Frontal cortex (tissue), 3 donors: ENCODE measurements at regions not wholly inside any gene's neighbourhood (a gene's known extent, or its start where the extent isn't known, plus 50 kb on each side); places are given as distances from the start of the nearest gene placed in this dataset.

Experiments used
- DNase-seq, 2 donors: peaks; one replicate each; pipeline ENCODE4 v3.0.0; 2012; ENCODE audit warnings: low spot score in 2 of 2
- FAIRE-seq: peaks from 2 replicates; lab custom pipeline; 2012; peaks lifted over from hg19 to GRCh38; lab: Jason Lieb, UNC
- donor health status: control.
- donor health status: control.
- donor health status: control.

- DNase-seq (no peak), FAIRE-seq (no peak)
Observed at GRCh38 chr3:35338186-35338585, 301.1 kb upstream of the ARPP21 start.

DNA sequence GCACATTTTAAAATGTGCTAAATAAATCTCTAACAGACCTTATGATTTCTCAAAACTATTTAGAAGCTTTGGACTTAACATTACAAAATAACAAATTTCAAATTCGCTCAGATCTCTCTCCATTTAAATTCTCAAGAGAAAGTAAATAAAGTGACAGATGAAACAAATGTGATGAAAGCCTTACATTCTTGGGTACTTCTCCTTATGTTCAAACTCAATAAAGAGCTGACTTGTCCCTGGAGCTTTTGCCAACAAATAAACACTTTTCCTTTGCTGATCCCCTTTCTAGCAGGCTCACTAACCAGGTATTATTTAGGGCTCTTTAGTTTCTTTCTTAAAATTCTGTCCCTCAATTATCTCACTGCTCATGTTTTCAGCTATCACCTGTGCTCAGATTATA lies 259.1 kb upstream of the ARPP21 start:
- FAIRE-seq (no peak), DNase-seq (no peak)

GRCh38 chr3:35383216-35383615 lies 256.1 kb upstream of the ARPP21 start:
- no peak for FAIRE-seq
- DNase-seq: no peak

DNA sequence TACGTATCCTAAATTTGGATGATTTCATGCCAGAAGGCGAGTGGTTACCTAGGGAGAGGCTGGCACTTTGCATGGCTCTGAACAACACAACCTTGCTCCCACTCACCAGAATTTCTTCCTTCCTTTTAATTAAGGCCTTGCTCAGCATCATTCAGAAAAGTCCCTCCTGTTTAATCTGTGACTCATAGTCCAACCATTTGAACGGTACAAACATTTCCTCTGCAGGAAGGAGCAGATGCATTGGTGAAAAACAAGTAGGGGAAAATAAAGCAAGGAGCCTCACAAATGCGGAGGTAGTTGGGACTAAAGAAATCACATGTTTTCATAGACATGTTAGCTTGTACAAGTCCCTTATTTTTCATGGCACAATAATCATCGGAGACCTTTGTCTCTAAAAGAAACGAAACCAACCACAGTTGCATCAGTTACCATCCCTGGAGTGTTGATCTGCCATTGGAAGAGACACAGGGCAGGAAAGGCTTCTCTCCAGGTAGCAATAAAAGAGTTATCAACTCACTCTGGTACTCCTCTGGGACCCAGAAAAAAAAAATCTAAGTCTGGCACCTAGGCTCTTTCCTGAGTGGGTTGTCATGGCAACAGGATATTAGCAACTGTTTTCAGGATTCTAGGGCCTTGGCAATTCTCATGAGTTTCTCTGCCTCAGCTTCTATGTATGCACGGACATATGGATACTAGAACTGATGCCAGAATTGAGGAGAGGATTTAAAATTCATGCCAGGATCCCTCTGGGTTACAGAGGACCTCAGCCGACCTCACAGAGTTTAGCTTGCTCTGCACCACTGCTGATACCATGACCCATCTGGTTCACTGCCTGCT lies 255.4 kb upstream of the ARPP21 start:
- DNase-seq (no peak), FAIRE-seq (no peak)

GRCh38 chr3:35385271-35385670 lies 254.1 kb upstream of the ARPP21 start:
- DNase-seq: no peak
- FAIRE-seq: no peak

DNA sequence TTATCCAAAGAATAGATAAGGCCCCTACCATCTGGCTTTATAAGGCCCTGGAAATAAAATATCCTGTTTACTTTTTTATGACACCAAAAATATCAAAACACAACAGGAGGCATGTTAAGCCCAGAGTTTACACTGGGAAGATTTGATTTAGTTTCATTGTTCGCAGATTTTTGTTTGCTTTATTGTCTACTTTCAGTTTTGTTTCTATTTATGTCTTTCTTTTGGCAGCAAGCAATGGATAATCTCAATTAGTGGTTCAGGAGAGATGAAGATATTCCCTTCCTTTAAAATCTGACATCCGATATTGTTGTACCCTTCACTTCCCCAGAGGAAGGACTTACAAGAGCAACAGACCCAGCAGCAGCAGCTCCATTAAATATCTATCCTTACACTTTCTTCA lies 249.4 kb upstream of the ARPP21 start:
- FAIRE-seq (no peak), DNase-seq (no peak)

GRCh38 chr3:35392187-35392586 lies 247.1 kb upstream of the ARPP21 start:
- FAIRE-seq (no peak), DNase-seq (no peak)

- no peak for FAIRE-seq
- no peak for DNase-seq
Observed at GRCh38 chr3:35393901-35394799, 245.2 kb upstream of the ARPP21 start.

DNA sequence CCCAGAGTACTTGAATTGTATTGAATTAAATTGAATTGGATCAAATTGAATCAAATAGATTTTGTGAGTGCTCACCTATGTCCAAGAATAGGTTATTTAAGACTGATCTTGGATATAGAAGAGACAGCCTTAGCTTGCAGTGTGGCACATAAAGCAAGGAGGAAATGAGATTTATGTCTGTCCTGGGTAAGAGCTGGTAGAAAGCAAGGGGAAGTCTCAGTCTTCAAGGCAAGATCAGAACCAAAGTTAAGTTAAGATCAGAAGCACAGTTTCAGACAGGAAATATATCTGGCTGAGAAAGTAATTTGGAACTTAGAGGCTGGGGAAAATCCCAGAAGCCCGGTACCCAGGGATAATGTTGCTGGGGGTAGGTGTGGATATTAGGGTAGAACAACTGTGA lies 244.4 kb upstream of the ARPP21 start:
- no peak for DNase-seq
- FAIRE-seq: no peak

DNA sequence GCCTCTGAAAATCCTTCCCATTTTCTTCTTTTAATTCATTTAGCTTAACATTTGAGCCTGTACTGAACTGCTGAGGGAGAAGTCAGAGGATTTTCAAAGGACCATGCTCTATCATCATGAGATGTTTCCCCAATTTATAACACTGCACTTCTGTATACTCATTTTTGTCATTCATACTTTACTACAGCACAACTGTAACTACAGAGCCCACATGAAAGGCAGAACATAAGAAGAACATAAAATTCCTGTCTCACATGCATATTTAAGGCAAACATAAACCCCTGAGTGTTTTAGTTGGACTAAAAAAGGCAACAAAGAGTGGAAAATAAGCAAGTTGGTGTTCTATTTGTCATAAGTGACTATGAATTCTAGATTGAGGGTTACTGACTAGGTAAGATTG lies 237.7 kb upstream of the ARPP21 start:
- no peak for FAIRE-seq
- DNase-seq: no peak

DNA sequence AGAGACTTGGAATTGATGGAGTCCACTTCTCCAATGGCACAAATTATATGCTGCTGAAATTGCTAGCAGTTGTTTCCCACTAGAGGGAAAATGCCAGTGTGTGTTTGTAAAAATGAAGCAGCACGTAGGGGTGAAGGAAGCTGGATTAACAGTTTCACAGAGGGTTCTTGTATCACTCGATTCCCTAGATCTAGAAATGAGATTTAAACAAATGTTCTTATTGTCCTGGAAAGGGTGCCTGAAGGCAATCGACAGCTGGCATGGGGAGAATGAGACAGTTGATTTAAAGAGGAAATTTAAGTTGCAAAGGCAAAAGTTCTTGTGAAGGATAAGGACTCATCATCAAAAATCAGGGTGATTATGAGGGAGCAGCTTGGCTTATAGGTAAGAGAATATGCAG lies 234.8 kb upstream of the ARPP21 start:
- FAIRE-seq (no peak), DNase-seq (no peak)

DNA sequence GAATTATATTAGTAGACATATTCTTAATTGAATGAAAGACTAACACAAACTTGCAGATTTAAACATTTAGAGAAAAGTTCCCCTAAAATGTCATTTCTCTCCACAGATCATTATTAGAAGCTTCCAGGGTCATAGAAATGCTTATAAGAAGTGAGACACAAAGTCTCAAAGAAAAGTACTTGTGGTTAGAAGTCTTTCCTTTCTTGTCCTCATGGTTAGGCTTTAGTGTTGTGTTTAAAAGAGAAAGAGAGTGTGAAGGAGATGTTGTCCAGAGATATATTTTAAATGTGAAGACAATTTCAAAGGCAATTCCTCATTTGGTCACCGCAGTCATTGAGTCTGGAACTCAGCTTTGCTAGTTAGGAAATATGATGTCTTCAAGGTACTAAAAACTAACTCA lies 230.4 kb upstream of the ARPP21 start:
- DNase-seq (no peak), FAIRE-seq (no peak)

DNA sequence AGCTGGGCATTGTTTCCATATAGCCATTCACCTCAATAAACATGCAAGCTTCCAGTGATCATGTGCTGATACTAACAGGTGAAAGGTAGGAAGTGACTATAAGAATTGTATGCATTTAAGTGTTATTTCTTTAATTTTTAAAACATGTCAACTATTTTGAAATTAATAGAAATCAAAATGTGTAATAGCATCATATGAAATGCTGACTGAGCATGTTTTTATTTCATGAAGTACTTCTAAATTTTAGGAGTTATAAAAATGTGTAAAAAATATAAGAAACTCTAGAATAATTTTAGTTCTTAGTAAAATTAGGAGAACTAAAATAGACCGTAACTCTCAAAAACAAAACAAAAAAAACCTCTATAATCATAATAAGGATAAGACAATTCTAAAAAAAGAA lies 229.3 kb upstream of the ARPP21 start:
- FAIRE-seq (peak; percentile 75), DNase-seq (no peak)

- DNase-seq (no peak), FAIRE-seq (no peak)
Observed at GRCh38 chr3:35413483-35413882, 225.8 kb upstream of the ARPP21 start.

DNA sequence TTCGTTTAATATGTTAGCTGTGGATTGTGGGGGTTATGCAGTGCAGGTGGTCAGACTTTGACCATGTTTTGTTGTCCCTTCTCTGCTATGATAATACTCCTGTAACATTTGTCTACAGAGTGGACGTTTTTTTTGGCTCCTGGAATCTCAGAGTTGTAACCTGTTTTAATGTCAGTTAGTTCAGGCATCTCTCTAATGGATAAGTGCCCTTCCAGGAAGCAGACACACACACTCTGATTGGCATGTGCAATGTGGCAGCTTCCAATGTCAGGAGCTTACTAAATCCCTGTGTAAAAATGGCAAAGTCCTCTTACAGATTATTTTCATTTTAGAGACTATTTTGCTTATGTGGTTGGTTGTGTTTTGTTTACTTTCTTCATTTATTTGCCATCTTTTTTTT lies 222.2 kb upstream of the ARPP21 start:
- no peak for FAIRE-seq
- DNase-seq: no peak

DNA sequence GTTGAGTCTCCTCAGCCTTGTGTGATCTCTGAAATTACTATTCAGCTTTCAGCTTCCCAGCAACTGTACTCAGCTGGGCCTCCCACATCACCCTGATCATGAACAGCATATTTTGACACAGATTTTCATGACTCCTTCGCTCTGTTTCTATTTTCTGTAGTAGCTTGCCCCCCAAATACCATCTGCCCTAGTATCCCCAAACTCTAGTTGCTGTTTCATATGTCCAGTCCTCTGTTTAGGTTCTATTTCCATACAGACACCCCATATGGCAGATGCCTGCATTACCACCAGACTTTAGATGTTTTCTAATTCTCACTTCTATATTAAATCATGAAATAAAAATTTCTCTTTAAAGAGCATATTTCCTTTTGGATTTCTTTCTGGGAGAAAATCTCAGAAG lies 217.2 kb upstream of the ARPP21 start:
- no peak for DNase-seq
- FAIRE-seq: no peak

GRCh38 chr3:35422836-35423601 lies 216.3 kb upstream of the ARPP21 start:
- no peak for DNase-seq
- FAIRE-seq: no peak

- DNase-seq: no peak
- no peak for FAIRE-seq
Observed at GRCh38 chr3:35426366-35426958, 212.9 kb upstream of the ARPP21 start.

DNA sequence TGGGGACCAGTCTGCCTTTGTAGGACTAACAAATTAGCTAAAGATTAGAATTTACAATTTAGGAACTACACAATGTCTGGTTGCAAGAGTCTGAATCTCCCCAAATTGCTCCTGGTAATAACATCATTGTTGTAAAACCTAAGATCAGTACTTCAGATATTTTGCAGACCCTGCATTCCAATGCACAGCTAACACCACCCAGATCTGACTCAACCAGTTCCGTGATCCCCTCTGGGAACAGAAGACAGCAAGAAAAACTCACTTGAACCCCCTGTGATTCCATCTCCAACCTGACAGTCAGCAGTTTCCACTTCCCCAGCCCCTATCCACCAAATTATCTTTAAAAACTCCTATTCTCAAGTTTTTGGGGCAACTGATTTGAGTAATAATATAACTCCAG lies 201.9 kb upstream of the ARPP21 start:
- DNase-seq: no peak

GRCh38 chr3:35438101-35438500 lies 201.2 kb upstream of the ARPP21 start:
- DNase-seq (no peak), FAIRE-seq (no peak)

More for the DNA sequence above, 201.9 kb upstream of the ARPP21 start:
- no peak for FAIRE-seq
